GM23248 (cell line): ENCODE measurements at regions not wholly inside any gene's neighbourhood (a gene's known extent, or its start where the extent isn't known, plus 50 kb on each side); places are given as distances from the start of the nearest gene placed in this dataset.

Experiments used
- DNase-seq: peaks from one replicate; pipeline ENCODE4 v3.0.0-alpha.2; 2015
- H2AFZ ChIP-seq: fragments of 200-600 bp; sonication (generic); 2 replicates; pipeline ENCODE4 v1.6.1; 2016; ENCODE audit warnings: antibody characterized with exemption
- H3F3A ChIP-seq: fragments of 200-600 bp; sonication (generic); 2 replicates; pipeline ENCODE4 v1.6.1; 2016; ENCODE audit warnings: mild to moderate bottlenecking, antibody characterized with exemption, mixed run types; ENCODE audit not compliant: insufficient read depth
- H3K27ac ChIP-seq: fragments of 200-600 bp; sonication (generic); 2 replicates; pipeline ENCODE4 v1.5.1; 2016; ENCODE audit warnings: mild to moderate bottlenecking
- H3K27me3 ChIP-seq: fragments of 200-600 bp; sonication (generic); replicated peaks from 2 replicates; pipeline ENCODE4 v1.6.1; 2016; ENCODE audit warnings: mild to moderate bottlenecking; ENCODE audit not compliant: insufficient read depth
- H3K36me3 ChIP-seq: fragments of 200-600 bp; sonication (generic); 2 replicates; pipeline ENCODE4 v1.6.1; 2016; ENCODE audit warnings: low read depth, mild to moderate bottlenecking
- H3K4me1 ChIP-seq: fragments of 200-600 bp; sonication (generic); 2 replicates; pipeline ENCODE4 v1.6.1; 2016; ENCODE audit warnings: mild to moderate bottlenecking; ENCODE audit not compliant: insufficient read depth
- H3K4me2 ChIP-seq: fragments of 200-600 bp; sonication (generic); one replicate; pipeline ENCODE4 v1.6.1; 2016; ENCODE audit warnings: mild to moderate bottlenecking; ENCODE audit not compliant: unreplicated experiment
- H3K4me3 ChIP-seq: fragments of 200-600 bp; sonication (generic); 2 replicates; pipeline ENCODE4 v1.5.1; 2016; ENCODE audit warnings: mild to moderate bottlenecking
- H3K79me2 ChIP-seq: fragments of 200-600 bp; sonication (generic); 2 replicates; pipeline ENCODE4 v1.6.1; 2016; ENCODE audit warnings: mild to moderate bottlenecking; ENCODE audit not compliant: insufficient read depth
- H3K9ac ChIP-seq: fragments of 200-600 bp; sonication (generic); 2 replicates; pipeline ENCODE4 v1.6.1; 2016; ENCODE audit warnings: mild to moderate bottlenecking
- H3K9me2 ChIP-seq: fragments of 200-600 bp; sonication (generic); 2 replicates; pipeline ENCODE4 v1.6.1; 2016; ENCODE audit warnings: mixed run types, mild to moderate bottlenecking, moderate library complexity; ENCODE audit not compliant: insufficient read depth
- H3K9me3 ChIP-seq: fragments of 200-600 bp; sonication (generic); one replicate; pipeline ENCODE4 v1.6.1; 2017; ENCODE audit warnings: low read depth
- H4K20me1 ChIP-seq: fragments of 200-600 bp; sonication (generic); 2 replicates; pipeline ENCODE4 v1.6.0; 2016; ENCODE audit not compliant: insufficient read depth
- EZH2 ChIP-seq: fragments of 200-600 bp; sonication (generic); IDR thresholded peaks from 2 replicates; pipeline ENCODE4 v1.6.1; 2018; ENCODE audit warnings: antibody characterized with exemption, mild to moderate bottlenecking; ENCODE audit not compliant: insufficient read depth, poor library complexity, severe bottlenecking
- EZH2phosphoT487 ChIP-seq: fragments of 200-600 bp; sonication (generic); IDR thresholded peaks from 2 replicates; pipeline ENCODE4 v1.6.1; 2018; ENCODE audit warnings: antibody characterized with exemption, moderate library complexity, mild to moderate bottlenecking, low read depth; ENCODE audit not compliant: insufficient read depth
- WGBS, 2 experiments: methylation state at CpG; one replicate each; pipeline ENCODE4 v1.1.6; 2015 to 2017; ENCODE audit warnings: low lambda C conversion rate in 2 of 2, low coverage in 1 of 2; ENCODE audit errors: missing lambda C conversion rate in 2 of 2; 5-methylcytosine and 5-hydroxymethylcytosine counted together
- in situ Hi-C: fragments of 300-500 bp; cut with MboI; formaldehyde crosslinking; loops from 2 replicates; pipeline ENCODE4 v1.15.0; 2020

DNA sequence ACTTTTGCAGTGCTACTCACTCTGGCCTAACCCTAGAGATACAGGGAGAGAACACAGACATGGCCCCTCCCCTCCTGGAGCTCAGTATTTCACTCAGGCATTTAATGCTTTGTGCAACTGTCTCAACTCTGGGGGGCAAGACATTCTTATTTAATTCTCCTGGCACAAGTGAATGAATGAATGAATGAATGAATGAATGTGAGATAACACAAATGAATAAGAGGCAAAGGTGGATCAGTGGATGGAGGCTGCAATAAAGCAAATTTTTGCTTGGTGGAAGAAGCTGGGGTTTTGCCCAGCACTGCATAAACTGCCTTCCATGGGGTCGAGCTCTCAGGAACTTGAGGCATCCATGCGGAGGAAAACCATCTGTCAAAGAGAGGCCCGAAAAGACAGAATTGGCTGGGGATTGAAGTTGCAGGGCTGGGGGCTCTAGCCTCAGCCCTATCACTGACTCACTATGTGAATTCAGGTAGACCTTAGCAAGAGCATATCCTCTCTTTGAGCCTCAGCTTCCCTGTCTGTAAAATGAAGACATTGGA, 441.4 kb upstream of the ZMIZ1 start:
- H3K9ac ChIP-seq: no peak overlapping the region
- no peak overlapping the region for H3K27ac ChIP-seq
- no peaks in the 10 kb centered on the region for H3K9me2 ChIP-seq
- WGBS, 2 experiments: 78 to 81% methylated on average over 3 of the region's 3 CpGs
- H3K79me2 ChIP-seq: no peaks in the 10 kb centered on the region
- TF ChIP-seq EZH2phosphoT487 (no peak), EZH2 (no peak)
- H3K9me3 ChIP-seq: no peaks in the 10 kb centered on the region
- H3K4me3 ChIP-seq: no peak overlapping the region
- H3F3A ChIP-seq: peaks cover 16% of the 10 kb centered on the region
- DNase-seq: no peak
- no peak overlapping the region for H3K4me2 ChIP-seq
- peaks cover 4% of the 10 kb centered on the region; the same call in 1 of the 2 replicates for H3K27me3 ChIP-seq
- H3K36me3 ChIP-seq: no peaks in the 10 kb centered on the region
- H3K4me1 ChIP-seq: peaks cover 14% of the 10 kb centered on the region
- no peak overlapping the region for H2AFZ ChIP-seq
- H4K20me1 ChIP-seq: no peaks in the 10 kb centered on the region
- in situ Hi-C loops: no loop called here

DNA sequence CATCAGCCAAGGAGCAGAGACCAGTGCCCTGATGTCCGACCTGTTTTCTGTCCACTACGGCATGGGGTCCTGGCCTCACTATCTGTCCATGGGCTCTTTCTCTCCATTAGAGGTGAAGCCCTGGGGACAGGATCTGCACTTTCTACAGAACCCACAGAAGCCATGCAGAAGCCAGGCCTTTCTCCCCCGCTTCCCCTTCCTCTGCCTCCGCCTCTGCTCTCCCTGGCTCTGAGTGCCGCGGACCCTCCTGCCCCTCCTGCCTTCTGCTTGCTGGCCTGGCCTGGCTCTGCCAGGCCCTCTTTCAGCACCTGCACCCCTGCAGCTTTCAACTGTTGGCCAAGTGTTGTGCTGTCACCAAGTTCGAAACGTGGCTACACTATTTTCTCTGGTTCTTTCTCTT, 439.8 kb upstream of the ZMIZ1 start:
- Histone ChIP-seq H3K4me1 (peaks cover 6% of the 10 kb centered on the region), H3K36me3 (no peaks in the 10 kb centered on the region), H2AFZ (no peak overlapping the region), H3K9ac (no peak overlapping the region), H3K27me3 (peaks cover 4% of the 10 kb centered on the region; the same call in 1 of the 2 replicates), H3F3A (peaks cover 8% of the 10 kb centered on the region), H3K27ac (no peak overlapping the region), H4K20me1 (no peaks in the 10 kb centered on the region), H3K9me2 (no peaks in the 10 kb centered on the region), H3K4me3 (no peak overlapping the region), H3K9me3 (no peaks in the 10 kb centered on the region), H3K4me2 (no peak overlapping the region), H3K79me2 (no peaks in the 10 kb centered on the region)
- TF ChIP-seq EZH2phosphoT487: no peak
- no peak for TF ChIP-seq EZH2
- 77% methylated on average over 8 of the region's 8 CpGs for WGBS, 2 experiments
- in situ Hi-C loops: no loop called here
- no peak for DNase-seq

DNA sequence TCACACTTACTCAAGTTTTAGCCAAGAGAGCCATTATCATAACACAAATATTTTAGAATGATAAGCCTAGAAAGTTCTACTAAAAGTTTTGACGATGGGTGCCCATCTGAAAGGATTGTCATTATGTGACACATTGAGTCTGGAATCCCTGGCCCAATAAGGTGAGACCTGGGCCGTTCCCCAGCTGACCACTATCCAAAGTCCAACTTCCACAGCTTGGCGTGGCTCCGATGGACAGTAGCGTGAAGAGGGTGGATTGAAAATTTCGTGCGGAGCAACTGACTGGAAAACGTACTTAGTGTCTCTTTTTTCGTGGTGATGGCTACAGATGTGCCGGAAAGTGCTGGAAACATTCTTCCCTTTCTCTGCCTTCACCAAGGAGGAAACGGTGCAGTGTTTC, 439.0 kb upstream of the ZMIZ1 start:
- Histone ChIP-seq H4K20me1 (no peaks in the 10 kb centered on the region), H3K27me3 (peaks cover 4% of the 10 kb centered on the region; the same call in 1 of the 2 replicates), H3K27ac (no peak overlapping the region), H3K4me3 (no peak overlapping the region), H3K9me2 (no peaks in the 10 kb centered on the region), H3K36me3 (no peaks in the 10 kb centered on the region), H3F3A (0 out of 2 replicates have a peak, but pooled peaks cover under 1% of the 10 kb centered on the region), H3K9ac (no peak overlapping the region), H3K9me3 (no peaks in the 10 kb centered on the region), H2AFZ (no peak overlapping the region), H3K4me1 (0 out of 2 replicates have a peak, but pooled peaks cover 7% of the 10 kb centered on the region), H3K4me2 (no peak overlapping the region), H3K79me2 (no peaks in the 10 kb centered on the region)
- WGBS, 2 experiments: 76 to 81% methylated on average over 11 of the region's 11 CpGs
- in situ Hi-C loops: no loop called here
- TF ChIP-seq EZH2phosphoT487: no peak
- TF ChIP-seq EZH2: no peak
- DNase-seq: no peak

GRCh38 chr10:78630944-78631838, 437.6 kb upstream of the ZMIZ1 start:
- Histone ChIP-seq H3F3A (no peaks in the 10 kb centered on the region), H3K9me3 (no peaks in the 10 kb centered on the region), H4K20me1 (no peaks in the 10 kb centered on the region), H3K4me3 (no peak overlapping the region), H3K27me3 (peaks cover 15% of the 10 kb centered on the region; the same call in 1 of the 2 replicates), H3K4me1 (0 out of 2 replicates have a peak, but pooled peaks cover 9% of the 10 kb centered on the region), H3K79me2 (no peaks in the 10 kb centered on the region), H2AFZ (no peak overlapping the region), H3K9me2 (no peaks in the 10 kb centered on the region), H3K4me2 (no peak overlapping the region), H3K9ac (no peak overlapping the region), H3K27ac (no peak overlapping the region), H3K36me3 (no peaks in the 10 kb centered on the region)
- 67 to 74% methylated on average over 12 of the region's 12 CpGs for WGBS, 2 experiments
- DNase-seq: no peak
- in situ Hi-C loops: no loop called here
- TF ChIP-seq EZH2phosphoT487: no peak
- no peak for TF ChIP-seq EZH2
